ENCODE measurements at regions not wholly inside any gene's neighbourhood (a gene's known extent, or its start where the extent isn't known, plus 50 kb on each side); places are given as distances from the start of the nearest gene placed in this dataset.

- H3K36me3 Mint-ChIP-seq (ENCODE audit: low read depth), result peaks cover 87% of the 10 kb centered on the region
- H3K27me3 Mint-ChIP-seq (ENCODE audit: low read depth), result no peaks in the 10 kb centered on the region
- TF ChIP-seq CTCF (IDR thresholded peaks at IDR 0.05; ENCODE audit: unreplicated experiment in 3 of 3), result no peak
- H3K27ac Mint-ChIP-seq, result peak overlapping the region; percentile 83 to 93 (median 93)
- peak overlapping the region; percentile 60 to 73 (median 65) for H3K4me3 Mint-ChIP-seq
- H3K4me1 Mint-ChIP-seq, result peaks cover 11% of the 10 kb centered on the region
- H3K9me3 Mint-ChIP-seq, result peaks cover 46% of the 10 kb centered on the region
These were observed 72.3 kb upstream of the ZNF746 start for GRCh38 chr7:149569726-149570422.

- H3K9me3 Mint-ChIP-seq, result peaks cover 41% of the 10 kb centered on the region
- peak overlapping the region; percentile 83 to 93 (median 93) for H3K27ac Mint-ChIP-seq
- peaks cover 84% of the 10 kb centered on the region for H3K36me3 Mint-ChIP-seq (ENCODE audit: low read depth)
- peak overlapping the region; percentile 60 to 73 (median 65) for H3K4me3 Mint-ChIP-seq
- H3K4me1 Mint-ChIP-seq, result peaks cover 11% of the 10 kb centered on the region
- no peak for TF ChIP-seq CTCF (IDR thresholded peaks at IDR 0.05; ENCODE audit: unreplicated experiment in 3 of 3)
- no peaks in the 10 kb centered on the region for H3K27me3 Mint-ChIP-seq (ENCODE audit: low read depth)
These were observed 71.6 kb upstream of the ZNF746 start for GRCh38 chr7:149569025-149569725.

- H3K4me1 Mint-ChIP-seq, result peaks cover 11% of the 10 kb centered on the region
- peak overlapping the region in 1 of 3 experiments; percentile 38 for H3K27ac Mint-ChIP-seq
- H3K36me3 Mint-ChIP-seq (ENCODE audit: low read depth), result peaks cover 84% of the 10 kb centered on the region
- H3K27me3 Mint-ChIP-seq (ENCODE audit: low read depth), result no peaks in the 10 kb centered on the region
- TF ChIP-seq CTCF (IDR thresholded peaks at IDR 0.05; ENCODE audit: unreplicated experiment in 3 of 3), result no peak
- H3K4me3 Mint-ChIP-seq, result no peak overlapping the region
- H3K9me3 Mint-ChIP-seq, result peaks cover 40% of the 10 kb centered on the region
These were observed 70.6 kb upstream of the ZNF746 start for GRCh38 chr7:149568218-149568617.

- Mint-ChIP-seq H3K27me3 (ENCODE audit: low read depth) (no peaks in the 10 kb centered on the region), H3K4me1 (peaks cover 11% of the 10 kb centered on the region), H3K4me3 (no peak overlapping the region), H3K9me3 (peaks cover 24% of the 10 kb centered on the region), H3K27ac (no peak overlapping the region), H3K36me3 (ENCODE audit: low read depth) (peaks cover 80% of the 10 kb centered on the region)
- TF ChIP-seq CTCF (IDR thresholded peaks at IDR 0.05; ENCODE audit: unreplicated experiment in 3 of 3), result no peak
These were observed 68.5 kb upstream of the ZNF746 start for GRCh38 chr7:149566103-149566502.

GRCh38 chr7:149565096-149565382 is 67.4 kb upstream of the ZNF746 start:
- Mint-ChIP-seq H3K36me3 (ENCODE audit: low read depth) (peaks cover 78% of the 10 kb centered on the region), H3K4me1 (peaks cover 13% of the 10 kb centered on the region), H3K9me3 (peaks cover 22% of the 10 kb centered on the region), H3K27me3 (ENCODE audit: low read depth) (no peaks in the 10 kb centered on the region), H3K4me3 (no peak overlapping the region), H3K27ac (no peak overlapping the region)
- TF ChIP-seq CTCF (IDR thresholded peaks at IDR 0.05; ENCODE audit: unreplicated experiment in 3 of 3), result no peak
